HG03039 (cell line): ENCODE measurements at regions not wholly inside any gene's neighbourhood (a gene's known extent, or its start where the extent isn't known, plus 50 kb on each side); places are given as distances from the start of the nearest gene placed in this dataset.

Experiments
- ATAC-seq: cut with Tn5 transposase; IDR thresholded peaks from one replicate; pipeline ENCODE4 v1.9.1; 2021; ENCODE audit warnings: mild to moderate bottlenecking, moderate library complexity; ENCODE audit not compliant: unreplicated experiment

DNA sequence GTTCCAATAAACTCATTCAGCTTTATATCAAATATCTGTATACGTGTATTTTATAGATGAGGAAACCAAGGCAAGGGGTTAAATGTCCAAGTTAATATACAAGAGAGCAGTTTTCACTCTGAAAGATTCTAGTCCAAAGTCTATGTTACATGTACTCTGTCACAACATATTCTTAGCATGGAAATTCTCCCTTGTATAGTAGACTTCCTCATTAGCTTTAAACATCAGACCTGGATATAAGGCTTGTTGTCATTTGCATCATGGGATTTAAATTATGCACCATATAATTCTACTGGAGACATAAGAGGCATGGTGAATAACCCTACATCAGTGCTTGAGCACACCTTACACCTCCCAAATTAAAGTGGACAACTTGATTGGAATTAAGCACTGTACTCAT is 681.9 kb upstream of the CCDC179 start:
- ATAC-seq, result no peak

- no peak for ATAC-seq
Observed at GRCh38 chr11:23542816-23543215, 682.5 kb upstream of the CCDC179 start.

GRCh38 chr11:23543651-23544222 is 683.5 kb upstream of the CCDC179 start:
- no peak for ATAC-seq

DNA sequence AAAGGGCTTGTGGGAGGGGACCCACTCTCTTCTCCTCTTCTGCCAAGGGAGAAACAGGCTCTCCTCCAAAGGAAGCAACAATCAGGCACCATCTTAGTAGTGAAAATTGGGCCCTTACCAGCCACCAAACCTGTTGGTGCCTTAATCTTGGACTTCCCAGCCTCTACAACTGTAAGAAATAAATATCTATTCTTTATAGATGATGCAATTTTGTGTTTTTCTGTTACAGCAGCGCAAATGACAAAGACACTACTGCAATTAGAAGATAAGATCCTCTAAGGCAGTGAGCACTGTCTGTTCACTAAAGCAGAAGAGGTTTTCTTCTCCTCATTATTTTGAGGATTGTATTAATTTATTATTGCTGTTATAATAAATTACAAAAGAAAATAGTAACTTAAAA is 691.4 kb upstream of the CCDC179 start:
- no peak for ATAC-seq

DNA sequence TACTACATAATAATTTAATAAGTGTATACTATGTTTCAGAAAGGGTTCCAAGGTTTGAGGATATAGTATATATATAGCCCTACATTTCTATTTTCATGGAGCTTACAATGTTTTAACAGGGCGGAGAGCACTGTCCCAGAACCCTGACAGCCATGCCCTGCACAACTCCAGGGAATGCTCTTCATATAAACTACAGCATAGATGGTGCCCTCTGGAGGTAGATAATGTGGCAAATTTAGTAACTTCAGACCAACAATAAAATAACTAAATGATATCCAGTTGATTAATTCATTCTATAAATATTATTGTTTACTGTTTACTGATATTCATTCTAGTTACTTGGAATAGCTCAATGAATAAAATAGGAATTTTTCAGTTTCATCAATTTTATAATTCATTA is 693.7 kb upstream of the CCDC179 start:
- ATAC-seq, result no peak

GRCh38 chr11:23555085-23555484 is 694.8 kb upstream of the CCDC179 start:
- ATAC-seq, result no peak

DNA sequence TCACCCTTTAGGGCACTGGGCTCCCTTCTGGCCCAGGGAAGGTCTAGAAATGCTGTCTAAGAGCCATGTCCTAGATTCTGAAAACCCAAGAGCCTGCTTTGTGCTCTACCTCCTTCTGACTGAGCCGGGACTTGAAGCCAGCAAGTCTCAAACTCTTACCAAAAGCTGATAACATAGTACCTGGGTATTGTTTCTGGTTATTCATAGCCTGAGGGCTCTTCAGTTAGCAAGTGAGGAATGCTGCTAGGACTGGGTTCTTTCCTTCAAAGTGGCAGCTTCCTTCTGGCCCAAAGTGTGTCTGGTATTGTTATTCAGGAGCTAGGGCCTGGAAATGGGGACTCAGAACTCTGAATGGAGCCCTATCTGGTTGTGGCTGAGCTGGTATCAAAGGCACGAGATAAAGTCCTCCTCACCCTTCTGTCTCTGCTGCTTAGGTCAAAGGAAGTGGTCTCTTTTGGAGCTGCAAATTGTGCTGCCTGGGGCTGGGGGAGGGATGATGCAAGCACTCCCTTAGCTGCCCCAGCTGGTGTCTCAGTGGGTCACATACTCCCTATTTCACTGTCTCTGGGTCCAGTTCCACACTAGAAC is 696.0 kb upstream of the CCDC179 start:
- no peak for ATAC-seq

DNA sequence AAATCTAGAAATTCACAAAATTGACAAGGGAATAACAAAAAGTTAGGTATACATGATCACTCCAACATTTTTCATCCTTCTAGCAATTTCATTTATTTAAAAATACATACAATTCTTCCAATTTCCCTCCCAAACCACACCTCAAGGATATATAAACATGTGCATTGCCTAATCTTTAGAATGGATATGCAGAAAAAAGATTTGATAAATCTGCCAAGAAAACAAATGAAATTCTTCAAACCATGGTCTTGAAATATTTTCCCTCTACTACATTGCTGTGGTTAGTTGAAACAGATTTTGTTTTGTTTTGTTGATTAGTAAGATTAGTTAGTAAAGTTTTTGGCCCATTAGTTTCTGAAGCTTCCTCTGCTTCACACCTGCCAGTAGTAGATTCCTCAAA is 703.3 kb upstream of the CCDC179 start:
- ATAC-seq, result no peak

GRCh38 chr11:23564370-23564769 is 704.1 kb upstream of the CCDC179 start:
- no peak for ATAC-seq

DNA sequence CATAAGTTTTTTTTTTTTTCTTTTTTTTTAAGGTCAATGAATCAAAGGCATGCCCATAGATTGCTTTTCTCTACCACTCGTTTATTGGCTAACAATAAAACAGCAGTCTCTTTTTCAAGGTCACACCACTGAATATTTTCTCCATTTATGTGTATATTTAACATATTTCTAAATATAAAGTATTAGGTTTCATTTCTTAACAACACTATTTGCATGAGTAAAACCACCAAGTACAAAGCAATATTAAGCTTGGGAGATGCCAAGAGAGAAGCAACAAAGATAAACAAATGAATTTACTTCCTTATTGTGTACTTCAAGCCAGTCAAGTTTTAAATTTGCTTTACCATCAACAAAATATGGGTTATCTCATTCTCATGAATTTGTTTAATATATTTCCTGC is 708.9 kb upstream of the CCDC179 start:
- ATAC-seq, result peak; percentile 34

DNA sequence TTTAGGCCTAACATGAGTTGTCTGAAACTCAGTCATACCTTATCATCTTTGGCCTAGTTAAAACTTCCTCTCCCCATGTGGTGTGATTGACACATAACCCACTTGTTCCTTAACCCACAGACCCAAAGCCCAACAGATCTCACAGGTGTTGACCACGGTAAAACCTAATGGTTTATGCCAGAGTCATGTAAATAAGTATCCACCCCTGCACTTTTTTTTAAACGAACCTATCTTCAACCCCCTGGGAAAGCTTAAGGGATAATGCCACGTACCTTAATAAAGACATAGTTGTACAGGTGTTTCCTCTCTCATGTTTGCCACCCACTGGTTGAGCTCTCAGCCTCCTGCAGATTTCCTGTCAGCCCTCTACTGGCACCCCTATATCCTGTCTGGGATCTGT is 709.3 kb upstream of the CCDC179 start:
- ATAC-seq, result peak; percentile 88

DNA sequence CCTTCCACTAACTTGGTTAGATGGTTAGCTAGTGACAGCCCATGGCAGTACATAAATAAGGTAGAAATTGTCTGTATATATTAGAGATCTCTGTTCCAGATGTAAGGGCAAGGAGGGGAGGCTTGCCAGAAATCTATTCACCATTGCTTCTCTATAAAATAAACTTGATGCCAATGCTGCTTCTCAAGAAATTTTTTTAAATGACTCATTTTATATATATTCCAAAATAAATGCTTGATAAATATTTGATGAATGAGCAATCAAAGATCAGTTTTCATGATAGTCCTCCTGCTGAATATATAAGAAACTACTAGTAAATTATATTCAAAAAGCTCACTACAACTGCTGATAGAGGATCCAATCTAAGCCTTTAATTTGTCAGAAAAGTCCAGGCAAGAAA is 710.6 kb upstream of the CCDC179 start:
- ATAC-seq, result no peak

DNA sequence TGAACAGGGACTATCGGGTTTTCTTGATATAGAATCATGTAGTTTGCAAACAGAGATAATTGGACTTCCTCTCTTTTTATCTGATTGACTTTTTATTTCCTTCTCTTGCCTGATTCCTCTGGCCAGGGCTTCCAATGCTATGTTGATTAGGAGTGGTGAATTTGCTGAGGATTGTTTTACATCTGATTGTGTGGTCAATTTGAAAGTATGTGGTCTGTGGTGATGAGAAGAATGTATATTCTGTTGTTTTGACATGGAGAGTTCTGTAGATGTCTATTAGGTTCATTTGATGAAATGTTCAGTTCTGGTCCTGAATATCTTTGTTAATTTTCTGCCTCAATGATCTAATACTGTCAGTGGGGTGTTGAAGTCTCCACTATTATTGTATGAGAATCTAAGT is 713.2 kb upstream of the CCDC179 start:
- no peak for ATAC-seq

DNA sequence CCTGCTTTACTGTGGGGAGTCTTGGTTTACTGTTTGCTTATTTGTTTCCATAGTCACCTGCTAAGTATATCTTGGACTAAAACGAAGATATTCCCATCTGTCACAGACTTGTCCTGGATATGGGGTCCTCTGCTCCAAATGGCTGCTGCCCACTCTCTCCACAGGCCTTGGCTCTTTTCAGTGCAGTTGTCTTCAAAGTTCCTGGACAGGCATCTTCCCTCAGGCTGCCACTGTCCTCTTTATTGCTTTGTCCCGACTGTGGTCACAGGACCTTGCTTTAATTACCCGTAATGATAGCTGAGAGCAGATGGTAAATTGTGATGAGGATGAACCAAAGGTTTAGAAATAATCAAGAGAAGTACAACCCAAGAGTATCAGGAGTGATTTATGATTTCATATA is 713.9 kb upstream of the CCDC179 start:
- no peak for ATAC-seq

DNA sequence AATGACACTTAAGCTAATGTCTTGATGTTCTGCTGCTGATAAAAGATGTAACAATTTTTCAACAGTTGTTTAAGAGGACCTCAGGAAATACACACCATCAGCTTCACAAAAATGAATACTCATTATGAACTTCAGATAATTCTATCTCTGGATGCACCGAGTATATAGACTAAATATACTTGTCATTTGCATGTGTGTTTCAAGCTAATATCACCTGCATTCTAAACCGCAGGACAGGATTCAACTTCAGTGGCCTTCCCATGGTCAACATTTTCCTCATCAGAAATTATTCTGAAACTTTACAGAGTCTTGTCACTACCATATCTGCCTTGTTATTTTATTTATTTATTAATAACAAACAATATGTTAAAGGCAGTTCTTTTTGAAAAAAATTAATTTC is 717.0 kb upstream of the CCDC179 start:
- ATAC-seq, result no peak

- no peak for ATAC-seq
Observed at GRCh38 chr11:23585416-23586104, 725.3 kb upstream of the CCDC179 start.

- no peak for ATAC-seq
Observed at GRCh38 chr11:23586173-23586572, 725.9 kb upstream of the CCDC179 start.

GRCh38 chr11:23590596-23591308 is 730.5 kb upstream of the CCDC179 start:
- ATAC-seq, result no peak

- no peak for ATAC-seq
Observed at GRCh38 chr11:23594755-23595154, 734.5 kb upstream of the CCDC179 start.

- ATAC-seq, result no peak
Observed at GRCh38 chr11:23604966-23605365, 744.7 kb upstream of the CCDC179 start.

DNA sequence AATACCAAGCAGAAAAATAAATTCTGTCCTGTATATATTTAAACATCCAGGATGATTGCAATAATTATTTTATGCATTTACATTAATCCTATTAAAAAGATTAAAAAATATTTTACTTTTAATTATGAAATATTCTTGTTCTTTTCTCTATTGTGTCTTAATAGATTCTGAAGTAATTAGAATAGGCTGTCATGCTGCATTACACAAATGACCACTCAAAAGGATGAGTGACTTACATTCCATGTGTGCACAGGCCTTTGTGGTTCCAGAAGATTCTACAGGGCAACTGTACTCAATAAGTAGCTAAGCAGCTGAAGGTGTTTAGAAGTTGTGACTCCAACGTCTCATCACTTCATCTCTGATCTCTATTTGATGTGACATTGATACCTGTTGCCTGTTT is 745.9 kb upstream of the CCDC179 start:
- no peak for ATAC-seq

DNA sequence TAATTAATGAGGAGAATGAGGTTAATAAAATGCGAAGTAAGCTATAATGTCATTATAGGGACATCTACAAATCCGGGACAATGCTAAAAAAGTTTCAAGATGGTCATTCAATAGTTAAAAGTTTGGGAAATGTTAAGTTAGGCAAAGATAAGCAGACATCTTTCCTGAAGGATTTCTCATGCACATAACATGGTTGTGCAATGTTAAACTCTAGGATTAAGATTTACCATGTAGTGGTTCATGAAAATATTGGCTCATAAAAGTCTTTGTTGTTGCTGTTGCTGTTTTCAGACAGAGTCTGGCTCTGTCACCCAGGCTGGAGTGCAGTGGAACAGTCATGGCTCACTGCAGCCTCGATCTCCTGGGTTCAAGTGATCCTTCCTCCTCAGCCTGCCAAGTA is 751.5 kb upstream of the CCDC179 start:
- no peak for ATAC-seq
